ENCODE measurements at regions not wholly inside any gene's neighbourhood (a gene's known extent, or its start where the extent isn't known, plus 50 kb on each side); places are given as distances from the start of the nearest gene placed in this dataset.
"Not testable (repeated sequence)": the region's sequence is repeated elsewhere in the genome, so short reads cannot be mapped to it uniquely, and the experiment has no call there.

GRCh38 chr1:47523835-47524215, 86.0 kb downstream of the FOXD2 start:
- DNase-seq: no peak

GRCh38 chr1:47524272-47524671, 86.4 kb downstream of the FOXD2 start:
- peak; percentile 51 for DNase-seq

GRCh38 chr1:47527653-47528272, 89.9 kb downstream of the FOXD2 start:
- DNase-seq: no peak

GRCh38 chr1:47529520-47530098, 91.8 kb downstream of the FOXD2 start:
- DNase-seq: peak; percentile 18

GRCh38 chr1:47532921-47533792, 95.3 kb downstream of the FOXD2 start:
- DNase-seq: peak; percentile 11

GRCh38 chr1:47533793-47534328, 96.0 kb downstream of the FOXD2 start:
- no peak for DNase-seq

GRCh38 chr1:47534436-47534835, 96.6 kb downstream of the FOXD2 start:
- no peak for DNase-seq

GRCh38 chr1:47536646-47537118, 98.8 kb downstream of the FOXD2 start:
- no peak for DNase-seq

- DNase-seq: no peak
These were observed 99.4 kb downstream of the FOXD2 start for GRCh38 chr1:47537268-47537667.

- no peak for DNase-seq
These were observed 100.1 kb downstream of the FOXD2 start for GRCh38 chr1:47537966-47538365.

GRCh38 chr1:47538530-47538929, 100.7 kb downstream of the FOXD2 start:
- DNase-seq: not testable (repeated sequence)

- not testable (repeated sequence) for DNase-seq
These were observed 103.9 kb downstream of the FOXD2 start for GRCh38 chr1:47541705-47542104.

GRCh38 chr1:47543089-47543488, 105.2 kb downstream of the FOXD2 start:
- DNase-seq: not testable (repeated sequence)

- DNase-seq: no peak
These were observed 108.2 kb downstream of the FOXD2 start for GRCh38 chr1:47545912-47546483.

- no peak for DNase-seq
These were observed 110.1 kb downstream of the FOXD2 start for GRCh38 chr1:47547753-47548573.

GRCh38 chr1:47548637-47549036, 110.8 kb downstream of the FOXD2 start:
- DNase-seq: no peak

- DNase-seq: no peak
These were observed 111.7 kb downstream of the FOXD2 start for GRCh38 chr1:47549532-47549931.

- no peak for DNase-seq
These were observed 113.1 kb downstream of the FOXD2 start for GRCh38 chr1:47550929-47551328.

- no peak for DNase-seq
These were observed 114.2 kb downstream of the FOXD2 start for GRCh38 chr1:47551971-47552528.

- DNase-seq: no peak
These were observed 116.2 kb downstream of the FOXD2 start for GRCh38 chr1:47554082-47554481.

- peak; percentile 5 for DNase-seq
These were observed 117.1 kb downstream of the FOXD2 start for GRCh38 chr1:47554901-47555300.

GRCh38 chr1:47555306-47555705, 117.5 kb downstream of the FOXD2 start:
- no peak for DNase-seq
